ENCODE measurements at regions not wholly inside any gene's neighbourhood (a gene's known extent, or its start where the extent isn't known, plus 50 kb on each side); places are given as distances from the start of the nearest gene placed in this dataset.

DNA sequence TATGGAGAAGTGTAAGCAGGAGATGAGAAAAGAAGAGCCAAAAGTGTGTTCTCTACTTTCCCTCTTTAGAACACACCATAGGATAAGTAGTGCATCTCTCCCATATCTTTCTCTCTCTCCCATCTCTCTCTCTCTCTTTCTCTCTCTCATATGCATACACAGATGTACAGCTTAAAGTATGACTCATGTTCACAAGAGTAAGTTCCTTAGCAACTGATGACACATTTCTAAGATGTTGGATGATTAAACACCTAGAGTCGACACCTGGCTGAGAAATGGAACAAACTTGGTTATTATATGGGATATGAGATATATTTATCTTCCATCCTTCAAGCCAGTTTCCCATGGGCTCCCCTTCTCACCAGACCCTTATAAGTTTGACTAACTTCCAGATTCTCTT is 113.5 kb downstream of the TMEM132E start:
- no peak for DNase-seq

Data from fibroblast of skin of right biceps (primary cell).